Mesodermal cell (in vitro differentiated cells): ENCODE measurements at regions not wholly inside any gene's neighbourhood (a gene's known extent, or its start where the extent isn't known, plus 50 kb on each side); places are given as distances from the start of the nearest gene placed in this dataset.

Experiments used
- H3K27ac ChIP-seq: 2 replicates; pipeline ENCODE4 v1.7.0; 2013; ENCODE audit warnings: mild to moderate bottlenecking, low read depth, low read length, moderate library complexity; ENCODE audit not compliant: severe bottlenecking
- H3K36me3 ChIP-seq: 2 replicates; pipeline ENCODE4 v1.7.1; 2013; ENCODE audit warnings: mild to moderate bottlenecking, low read length, moderate library complexity; ENCODE audit not compliant: control insufficient read depth, insufficient read depth
- H3K4me1 ChIP-seq: one replicate; pipeline ENCODE4 v1.7.1; 2013; ENCODE audit warnings: mild to moderate bottlenecking, low read length; ENCODE audit not compliant: insufficient read depth, control insufficient read depth, poor library complexity, severe bottlenecking
- H3K4me3 ChIP-seq: 2 replicates; pipeline ENCODE4 v1.7.0; 2013; ENCODE audit warnings: low read length, control low read depth, mild to moderate bottlenecking; ENCODE audit not compliant: insufficient read depth, poor library complexity, severe bottlenecking; ENCODE audit errors: extremely low read depth
- H3K9me3 ChIP-seq: 2 replicates; pipeline ENCODE4 v1.7.1; 2013; ENCODE audit warnings: mild to moderate bottlenecking, low read length, moderate library complexity; ENCODE audit not compliant: control insufficient read depth
- whole genome bisulfite sequencing, 2 experiments: methylation state at CpG; one replicate each; pipeline ENCODE4 v1.1.5; 2013; ENCODE audit warnings: missing lambda C conversion rate in 2 of 2; ENCODE audit not compliant: insufficient coverage in 2 of 2; 5-methylcytosine and 5-hydroxymethylcytosine counted together

DNA sequence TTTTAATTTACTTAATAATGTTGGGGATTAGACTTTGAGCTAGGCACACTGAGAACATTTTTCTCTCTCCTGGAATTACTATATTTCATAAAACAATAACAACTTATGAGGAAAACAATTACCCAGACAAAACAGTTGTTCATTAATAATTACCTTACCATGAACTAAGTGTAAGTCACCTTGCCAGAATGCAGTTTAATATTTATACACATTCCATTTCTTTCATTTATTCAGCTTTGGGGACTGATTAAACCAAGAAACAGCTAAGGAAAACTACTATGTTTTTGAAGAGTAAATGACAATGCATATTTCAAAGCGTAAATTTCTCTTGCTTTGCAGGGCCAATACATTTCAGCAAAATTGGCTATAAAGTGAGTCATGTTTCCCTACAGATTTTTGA lies 616.2 kb downstream of the PRELID2 start:
- Histone ChIP-seq H3K9me3 (no peaks in the 10 kb centered on the region), H3K4me3 (no peak overlapping the region), H3K4me1 (peaks cover 12% of the 10 kb centered on the region), H3K36me3 (no peaks in the 10 kb centered on the region), H3K27ac (no peak overlapping the region)
- WGBS, 2 experiments, result 100% methylated on average over 1 of the region's 1 CpG; no CpG with 5 or more reads in 1 of the 2 experiments

DNA sequence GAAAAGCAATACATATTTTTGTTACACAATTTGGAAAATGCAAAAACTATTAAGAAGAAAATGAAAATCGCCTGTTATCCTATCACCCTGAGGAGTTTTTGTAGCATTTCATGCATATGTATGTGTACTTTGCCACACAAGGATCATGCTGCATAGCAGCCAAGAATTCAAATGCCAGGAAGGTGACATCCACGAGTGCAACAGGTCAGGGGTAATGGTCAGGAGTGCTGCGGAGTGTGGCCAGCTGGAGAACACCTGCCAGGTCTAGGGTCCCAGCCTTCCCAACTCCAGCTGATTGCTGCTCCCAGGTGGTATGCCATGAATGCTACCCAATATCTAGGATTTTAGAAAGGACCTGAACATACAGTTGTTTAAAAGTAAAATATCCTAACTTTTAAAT lies 617.1 kb downstream of the PRELID2 start:
- H3K27ac ChIP-seq, result no peak overlapping the region
- H3K4me3 ChIP-seq, result no peak overlapping the region
- 85 to 89% methylated on average over 2 of the region's 3 CpGs for WGBS, 2 experiments
- no peaks in the 10 kb centered on the region for H3K36me3 ChIP-seq
- no peaks in the 10 kb centered on the region for H3K9me3 ChIP-seq
- H3K4me1 ChIP-seq, result peaks cover 12% of the 10 kb centered on the region

- 84 to 90% methylated on average over 2 to 3 of the region's 3 CpGs for whole genome bisulfite sequencing, 2 experiments
- no peaks in the 10 kb centered on the region for H3K9me3 ChIP-seq
- no peaks in the 10 kb centered on the region for H3K4me1 ChIP-seq
- no peak overlapping the region for H3K27ac ChIP-seq
- no peaks in the 10 kb centered on the region for H3K36me3 ChIP-seq
- no peak overlapping the region for H3K4me3 ChIP-seq
Measured at GRCh38 chr5:145210020-145210419, 625.1 kb downstream of the PRELID2 start.

DNA sequence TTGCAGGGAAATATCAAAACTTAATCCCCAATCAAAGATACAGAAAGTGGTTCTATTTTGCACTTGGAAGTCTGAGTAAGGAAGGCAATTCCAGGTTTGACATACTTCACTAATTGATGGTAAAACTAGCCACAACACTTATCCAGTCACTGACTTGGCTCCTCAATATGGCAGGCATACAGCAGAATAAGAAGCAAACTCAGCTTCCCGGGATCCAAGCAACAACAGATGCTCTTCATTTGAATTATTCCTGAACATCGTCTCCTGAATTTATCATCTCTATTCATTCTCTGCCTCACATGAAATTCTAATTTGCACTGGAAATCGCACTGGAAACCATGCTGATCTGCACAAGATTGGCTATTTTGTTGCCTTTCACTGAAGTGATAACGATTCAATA lies 629.6 kb downstream of the PRELID2 start:
- 60 to 65% methylated on average over 3 to 4 of the region's 4 CpGs for WGBS, 2 experiments
- Histone ChIP-seq H3K36me3 (no peaks in the 10 kb centered on the region), H3K4me1 (no peaks in the 10 kb centered on the region), H3K4me3 (no peak overlapping the region), H3K27ac (no peak overlapping the region), H3K9me3 (no peaks in the 10 kb centered on the region)

DNA sequence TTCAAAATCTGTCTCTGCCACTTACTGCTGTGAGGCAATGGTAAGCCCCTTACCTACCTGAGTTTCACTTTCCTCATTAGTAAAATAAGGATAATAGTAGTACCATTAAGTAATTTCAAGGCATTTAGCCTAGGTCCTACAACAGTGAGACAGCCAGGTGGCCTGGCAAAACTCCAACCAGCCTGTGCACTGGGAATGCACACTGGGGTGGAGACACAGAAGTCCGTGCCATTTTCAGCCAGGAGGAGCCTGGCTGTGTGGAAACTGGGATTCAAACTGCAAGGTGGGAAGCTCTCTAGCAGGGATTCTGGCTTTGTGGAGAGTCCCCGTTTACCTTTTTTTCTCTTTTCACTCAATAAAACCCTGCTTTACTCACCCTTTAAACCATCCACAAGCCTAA lies 630.4 kb downstream of the PRELID2 start:
- no peaks in the 10 kb centered on the region for H3K9me3 ChIP-seq
- no peaks in the 10 kb centered on the region for H3K36me3 ChIP-seq
- H3K27ac ChIP-seq, result no peak overlapping the region
- H3K4me3 ChIP-seq, result no peak overlapping the region
- 78 to 100% methylated on average over 2 of the region's 2 CpGs for WGBS, 2 experiments
- H3K4me1 ChIP-seq, result no peaks in the 10 kb centered on the region

- no peak overlapping the region for H3K4me3 ChIP-seq
- 86% methylated on average over 1 of the region's 2 CpGs; no CpG with 5 or more reads in 1 of the 2 experiments for WGBS, 2 experiments
- H3K4me1 ChIP-seq, result no peaks in the 10 kb centered on the region
- no peaks in the 10 kb centered on the region for H3K36me3 ChIP-seq
- H3K9me3 ChIP-seq, result no peaks in the 10 kb centered on the region
- H3K27ac ChIP-seq, result no peak overlapping the region
Measured at GRCh38 chr5:145203193-145203592, 631.9 kb downstream of the PRELID2 start.

GRCh38 chr5:145198525-145199260 lies 636.4 kb downstream of the PRELID2 start:
- Histone ChIP-seq H3K9me3 (no peaks in the 10 kb centered on the region), H3K4me1 (no peaks in the 10 kb centered on the region), H3K36me3 (no peaks in the 10 kb centered on the region), H3K4me3 (no peak overlapping the region), H3K27ac (no peak overlapping the region)
- 100% methylated on average over 1 of the region's 1 CpG; no CpG with 5 or more reads in 1 of the 2 experiments for WGBS, 2 experiments

- Histone ChIP-seq H3K9me3 (no peaks in the 10 kb centered on the region), H3K27ac (no peak overlapping the region), H3K36me3 (no peaks in the 10 kb centered on the region), H3K4me3 (no peak overlapping the region), H3K4me1 (no peaks in the 10 kb centered on the region)
- 67% methylated on average over 3 of the region's 4 CpGs; no CpG with 5 or more reads in 1 of the 2 experiments for WGBS, 2 experiments
Measured at GRCh38 chr5:145189746-145190145, 645.4 kb downstream of the PRELID2 start.

- H3K9me3 ChIP-seq, result no peaks in the 10 kb centered on the region
- no peaks in the 10 kb centered on the region for H3K36me3 ChIP-seq
- H3K27ac ChIP-seq, result no peak overlapping the region
- H3K4me1 ChIP-seq, result peaks cover 19% of the 10 kb centered on the region
- WGBS, 2 experiments, result 84 to 92% methylated on average over 5 of the region's 5 CpGs
- no peak overlapping the region for H3K4me3 ChIP-seq
Measured at GRCh38 chr5:145180371-145180770, 654.8 kb downstream of the PRELID2 start.

GRCh38 chr5:145178641-145179523 lies 656.3 kb downstream of the PRELID2 start:
- no peaks in the 10 kb centered on the region for H3K36me3 ChIP-seq
- no peak overlapping the region for H3K27ac ChIP-seq
- H3K4me1 ChIP-seq, result peaks cover 19% of the 10 kb centered on the region
- WGBS, 2 experiments, result 60 to 100% methylated on average over 1 of the region's 3 CpGs
- no peaks in the 10 kb centered on the region for H3K9me3 ChIP-seq
- no peak overlapping the region for H3K4me3 ChIP-seq
